ENCODE measurements at regions not wholly inside any gene's neighbourhood (a gene's known extent, or its start where the extent isn't known, plus 50 kb on each side); places are given as distances from the start of the nearest gene placed in this dataset.

GRCh38 chr5:2007496-2007877, 124.8 kb upstream of the IRX4 start:
- no peak for TF ChIP-seq CTCF (IDR thresholded peaks at IDR 0.05; ENCODE audit: low read depth, low read length, missing control alignments)
- H3K27ac ChIP-seq: no peak overlapping the region
- H3K27me3 ChIP-seq (replicated peaks): no peaks in the 10 kb centered on the region
- H3K4me3 ChIP-seq (ENCODE audit: low read depth, low read length): no peak overlapping the region
- DNase-seq: no peak
- H3K36me3 ChIP-seq (replicated peaks): no peaks in the 10 kb centered on the region
- in situ Hi-C loops (cut with HindIII; ENCODE audit: low pct_ligation_motif_present, low sequenced_read_pairs): no loop called here

GRCh38 chr5:2006971-2007291, 124.2 kb upstream of the IRX4 start:
- no peak for TF ChIP-seq CTCF (IDR thresholded peaks at IDR 0.05; ENCODE audit: low read depth, low read length, missing control alignments)
- in situ Hi-C loops (cut with HindIII; ENCODE audit: low pct_ligation_motif_present, low sequenced_read_pairs): no loop called here

GRCh38 chr5:2006193-2006970, 123.7 kb upstream of the IRX4 start:
- H3K36me3 ChIP-seq (replicated peaks): no peaks in the 10 kb centered on the region
- no peak overlapping the region for H3K27ac ChIP-seq
- in situ Hi-C loops (cut with HindIII; ENCODE audit: low pct_ligation_motif_present, low sequenced_read_pairs): no loop called here
- H3K27me3 ChIP-seq (replicated peaks): no peaks in the 10 kb centered on the region
- no peak overlapping the region for H3K4me3 ChIP-seq (ENCODE audit: low read depth, low read length)
- no peak for DNase-seq
- TF ChIP-seq CTCF (IDR thresholded peaks at IDR 0.05; ENCODE audit: low read depth, low read length, missing control alignments): no peak

More at GRCh38 chr5:2006971-2007291, 124.2 kb upstream of the IRX4 start:
- DNase-seq: no peak
- H3K36me3 ChIP-seq (replicated peaks): no peaks in the 10 kb centered on the region
- no peak overlapping the region for H3K27ac ChIP-seq
- H3K27me3 ChIP-seq (replicated peaks): no peaks in the 10 kb centered on the region
- no peak overlapping the region for H3K4me3 ChIP-seq (ENCODE audit: low read depth, low read length)

- in situ Hi-C loops (cut with HindIII; ENCODE audit: low pct_ligation_motif_present, low sequenced_read_pairs): no loop called here
- DNase-seq: no peak
- Histone ChIP-seq H3K36me3 (replicated peaks) (no peaks in the 10 kb centered on the region), H3K27me3 (replicated peaks) (no peaks in the 10 kb centered on the region), H3K27ac (no peak overlapping the region), H3K4me3 (ENCODE audit: low read depth, low read length) (no peak overlapping the region)
- no peak for TF ChIP-seq CTCF (IDR thresholded peaks at IDR 0.05; ENCODE audit: low read depth, low read length, missing control alignments)
Observed at GRCh38 chr5:2005101-2006041, 122.6 kb upstream of the IRX4 start.

GRCh38 chr5:2003690-2004365, 121.1 kb upstream of the IRX4 start:
- in situ Hi-C loops (cut with HindIII; ENCODE audit: low pct_ligation_motif_present, low sequenced_read_pairs): no loop called here
- H3K36me3 ChIP-seq (replicated peaks): no peaks in the 10 kb centered on the region
- no peak for TF ChIP-seq CTCF (IDR thresholded peaks at IDR 0.05; ENCODE audit: low read depth, low read length, missing control alignments)
- no peaks in the 10 kb centered on the region for H3K27me3 ChIP-seq (replicated peaks)
- no peak for DNase-seq
- H3K27ac ChIP-seq: no peak overlapping the region
- H3K4me3 ChIP-seq (ENCODE audit: low read depth, low read length): no peak overlapping the region

Measured in brain microvascular endothelial cell (primary cell).